Loucy (cell line): ENCODE measurements at regions not wholly inside any gene's neighbourhood (a gene's known extent, or its start where the extent isn't known, plus 50 kb on each side); places are given as distances from the start of the nearest gene placed in this dataset.

Experiments
- H2AFZ ChIP-seq: fragments of 200-600 bp; sonication (generic); 2 replicates; pipeline ENCODE4 v1.6.0; 2016; ENCODE audit warnings: antibody characterized with exemption, mild to moderate bottlenecking, low read length, moderate library complexity
- H3F3A ChIP-seq: fragments of 200-600 bp; 2 replicates; pipeline ENCODE4 v1.6.0; 2016; ENCODE audit warnings: antibody characterized with exemption, low read depth, mild to moderate bottlenecking
- H3K27me3 ChIP-seq: fragments of 200-600 bp; sonication (generic); 2 replicates; pipeline ENCODE4 v1.6.1; 2014; ENCODE audit warnings: low read length, mild to moderate bottlenecking; ENCODE audit not compliant: insufficient read depth, poor library complexity, severe bottlenecking
- H3K36me3 ChIP-seq: fragments of 200-600 bp; sonication (generic); 2 replicates; pipeline ENCODE4 v1.6.1; 2016; ENCODE audit warnings: low read length; ENCODE audit not compliant: insufficient read depth
- H3K4me1 ChIP-seq: fragments of 200-600 bp; sonication (generic); 2 replicates; pipeline ENCODE4 v1.5.1; 2014; ENCODE audit warnings: low read length, mild to moderate bottlenecking; ENCODE audit not compliant: insufficient read depth, poor library complexity, severe bottlenecking
- H3K4me2 ChIP-seq: fragments of 200-600 bp; sonication (generic); 2 replicates; pipeline ENCODE4 v1.6.0; 2014; ENCODE audit warnings: antibody characterized with exemption, low read length, low read depth, mild to moderate bottlenecking; ENCODE audit not compliant: poor library complexity, severe bottlenecking
- H3K4me3 ChIP-seq: fragments of 200-600 bp; sonication (generic); 2 replicates; pipeline ENCODE4 v1.5.1; 2014; ENCODE audit warnings: low read length, mild to moderate bottlenecking, mixed read lengths; ENCODE audit not compliant: poor library complexity, severe bottlenecking
- H3K79me2 ChIP-seq: fragments of 200-600 bp; sonication (generic); 2 replicates; pipeline ENCODE4 v1.6.1; 2014; ENCODE audit warnings: low read length; ENCODE audit not compliant: insufficient read depth
- H3K9ac ChIP-seq: fragments of 200-600 bp; sonication (generic); 2 replicates; pipeline ENCODE4 v1.6.0; 2014; ENCODE audit warnings: mild to moderate bottlenecking, low read depth, low read length, moderate library complexity; ENCODE audit not compliant: poor library complexity, severe bottlenecking
- H3K9me2 ChIP-seq: fragments of 200-600 bp; sonication (generic); replicated peaks from 2 replicates; pipeline ENCODE4 v1.6.1; 2016; ENCODE audit warnings: low read depth, low read length, mixed read lengths
- H3K9me3 ChIP-seq: fragments of 200-600 bp; sonication (generic); 2 replicates; pipeline ENCODE4 v1.6.1; 2014; ENCODE audit warnings: mild to moderate bottlenecking, antibody characterized with exemption, low read length, low read depth; ENCODE audit not compliant: insufficient read depth
- H4K20me1 ChIP-seq: fragments of 200-600 bp; sonication (generic); 2 replicates; pipeline ENCODE4 v1.6.0; 2014; ENCODE audit warnings: antibody characterized with exemption, low read length, mild to moderate bottlenecking; ENCODE audit not compliant: insufficient read depth, poor library complexity, severe bottlenecking
- EZH2phosphoT487 ChIP-seq: fragments of 200-600 bp; IDR thresholded peaks from 2 replicates; pipeline ENCODE4 v1.6.1; 2018; ENCODE audit warnings: antibody characterized with exemption, mild to moderate bottlenecking, moderate library complexity, borderline replicate concordance
- TF ChIP-seq, protein P1 (sequence below): fragments of 200-600 bp; sonication (generic); conservative IDR thresholded peaks from 2 replicates; pipeline ENCODE4 v1.5.1; 2014; ENCODE audit warnings: mild to moderate bottlenecking, antibody characterized with exemption, low read length

DNA sequence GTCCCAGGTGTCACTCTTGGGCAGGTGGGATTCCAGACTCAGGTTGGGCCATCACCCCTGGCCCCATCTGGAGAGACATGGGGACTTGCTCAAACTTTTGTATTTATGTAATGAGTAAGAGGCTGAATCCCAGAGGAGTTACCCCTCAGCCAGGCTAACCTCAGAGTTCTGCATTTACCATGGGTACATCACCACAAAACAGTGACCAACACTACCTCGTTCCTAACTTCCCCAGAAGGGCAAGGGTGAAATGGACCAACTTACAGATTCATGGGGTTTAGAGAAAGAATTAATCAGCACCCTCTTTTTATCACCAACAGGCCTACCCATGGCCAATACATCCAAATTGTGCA is 259.9 kb upstream of the MARCKS start:
- H3K4me1 ChIP-seq, result no peaks in the 10 kb centered on the region
- no peaks in the 10 kb centered on the region for H3K27me3 ChIP-seq
- no peaks in the 10 kb centered on the region for H3K9me2 ChIP-seq
- no peaks in the 10 kb centered on the region for H3F3A ChIP-seq
- no peaks in the 10 kb centered on the region for H3K36me3 ChIP-seq
- H3K4me3 ChIP-seq, result no peak overlapping the region
- no peak overlapping the region for H3K4me2 ChIP-seq
- H4K20me1 ChIP-seq, result no peaks in the 10 kb centered on the region
- no peak overlapping the region for H3K9ac ChIP-seq
- TF ChIP-seq, protein P1, sequence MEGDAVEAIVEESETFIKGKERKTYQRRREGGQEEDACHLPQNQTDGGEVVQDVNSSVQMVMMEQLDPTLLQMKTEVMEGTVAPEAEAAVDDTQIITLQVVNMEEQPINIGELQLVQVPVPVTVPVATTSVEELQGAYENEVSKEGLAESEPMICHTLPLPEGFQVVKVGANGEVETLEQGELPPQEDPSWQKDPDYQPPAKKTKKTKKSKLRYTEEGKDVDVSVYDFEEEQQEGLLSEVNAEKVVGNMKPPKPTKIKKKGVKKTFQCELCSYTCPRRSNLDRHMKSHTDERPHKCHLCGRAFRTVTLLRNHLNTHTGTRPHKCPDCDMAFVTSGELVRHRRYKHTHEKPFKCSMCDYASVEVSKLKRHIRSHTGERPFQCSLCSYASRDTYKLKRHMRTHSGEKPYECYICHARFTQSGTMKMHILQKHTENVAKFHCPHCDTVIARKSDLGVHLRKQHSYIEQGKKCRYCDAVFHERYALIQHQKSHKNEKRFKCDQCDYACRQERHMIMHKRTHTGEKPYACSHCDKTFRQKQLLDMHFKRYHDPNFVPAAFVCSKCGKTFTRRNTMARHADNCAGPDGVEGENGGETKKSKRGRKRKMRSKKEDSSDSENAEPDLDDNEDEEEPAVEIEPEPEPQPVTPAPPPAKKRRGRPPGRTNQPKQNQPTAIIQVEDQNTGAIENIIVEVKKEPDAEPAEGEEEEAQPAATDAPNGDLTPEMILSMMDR, result no peak
- TF ChIP-seq EZH2phosphoT487, result no peak
- H3K79me2 ChIP-seq, result no peaks in the 10 kb centered on the region
- H3K9me3 ChIP-seq, result no peaks in the 10 kb centered on the region
- H2AFZ ChIP-seq, result no peak overlapping the region

DNA sequence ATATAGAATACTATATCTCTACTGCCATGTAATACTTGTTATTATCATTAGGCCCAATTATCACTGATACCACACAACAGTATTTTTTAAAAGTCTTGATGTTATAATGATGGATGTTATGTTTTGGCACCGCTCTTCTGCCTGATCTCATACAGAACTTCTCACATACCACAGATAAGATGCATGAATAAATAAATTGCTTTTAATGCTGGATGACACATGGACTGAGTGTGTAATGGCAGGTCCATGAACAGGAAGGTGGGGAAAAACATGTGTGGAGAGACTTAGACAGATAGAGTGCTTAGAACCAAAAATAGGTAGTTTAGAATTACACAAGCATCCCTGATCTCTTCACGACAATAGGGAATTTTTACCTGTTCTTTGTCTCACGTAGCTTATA is 258.4 kb upstream of the MARCKS start:
- Histone ChIP-seq H3K79me2 (no peaks in the 10 kb centered on the region), H3K4me3 (no peak overlapping the region), H3K4me1 (no peaks in the 10 kb centered on the region), H2AFZ (no peak overlapping the region), H3K9ac (no peak overlapping the region), H3K36me3 (no peaks in the 10 kb centered on the region), H3F3A (no peaks in the 10 kb centered on the region), H3K9me2 (no peaks in the 10 kb centered on the region), H3K27me3 (no peaks in the 10 kb centered on the region), H4K20me1 (no peaks in the 10 kb centered on the region), H3K9me3 (no peaks in the 10 kb centered on the region), H3K4me2 (no peak overlapping the region)
- no peak for TF ChIP-seq EZH2phosphoT487
- TF ChIP-seq, protein P1, result no peak

DNA sequence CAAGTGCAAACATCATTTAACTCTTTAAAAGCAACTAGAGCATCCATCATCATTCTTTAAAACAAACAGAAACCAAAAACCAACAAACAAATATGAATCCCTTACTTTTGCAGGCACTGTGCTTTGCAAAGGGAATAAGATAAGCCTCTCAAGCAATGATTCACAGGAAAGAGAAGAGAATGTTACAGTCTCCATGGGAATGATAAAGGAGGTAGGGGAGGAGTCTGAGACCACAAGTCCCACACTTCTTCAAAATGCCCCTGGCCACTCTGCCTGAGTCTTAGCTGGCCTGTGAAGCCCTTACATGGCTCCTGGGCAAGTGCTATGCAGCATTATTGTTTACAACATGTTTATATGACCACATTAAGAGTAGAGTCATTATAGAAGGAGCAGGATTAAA is 257.7 kb upstream of the MARCKS start:
- Histone ChIP-seq H3K9me3 (no peaks in the 10 kb centered on the region), H2AFZ (no peak overlapping the region), H3F3A (no peaks in the 10 kb centered on the region), H3K36me3 (no peaks in the 10 kb centered on the region), H4K20me1 (no peaks in the 10 kb centered on the region), H3K9me2 (no peaks in the 10 kb centered on the region), H3K27me3 (no peaks in the 10 kb centered on the region), H3K9ac (no peak overlapping the region), H3K4me2 (no peak overlapping the region), H3K4me1 (no peaks in the 10 kb centered on the region), H3K4me3 (no peak overlapping the region), H3K79me2 (no peaks in the 10 kb centered on the region)
- TF ChIP-seq EZH2phosphoT487, result no peak
- TF ChIP-seq, protein P1, result no peak
